Uterus (tissue), 3 donors: ENCODE measurements at regions not wholly inside any gene's neighbourhood (a gene's known extent, or its start where the extent isn't known, plus 50 kb on each side); places are given as distances from the start of the nearest gene placed in this dataset.

Experiments
- DNase-seq, 2 donors: peaks; one replicate each; pipeline ENCODE4 v3.0.0-alpha.2; 2019 to 2020
- H3K27ac ChIP-seq, 2 donors: fragments of 200-600 bp; sonication (generic); 1 replicate in 1 of 2; 2 replicates in 1 of 2; pipeline ENCODE4 v1.5.1; 2016 to 2018
- H3K27me3 ChIP-seq, 2 donors: fragments of 200-600 bp; sonication (generic); one replicate each; pipeline ENCODE4 v1.5.1; 2018 to 2019; ENCODE audit warnings: control low read depth in 1 of 2
- H3K36me3 ChIP-seq, 2 donors: fragments of 200-600 bp; sonication (generic); one replicate each; pipeline ENCODE4 v1.5.1; 2019; ENCODE audit warnings: control low read depth in 1 of 2
- H3K4me1 ChIP-seq, 2 donors: fragments of 200-600 bp; sonication (generic); one replicate each; pipeline ENCODE4 v1.5.1; 2018 to 2019; ENCODE audit warnings: control low read depth in 1 of 2
- H3K4me3 ChIP-seq, 2 donors: fragments of 200-600 bp; sonication (generic); 1 replicate in 1 of 2; 2 replicates in 1 of 2; pipeline ENCODE4 v1.5.1; 2018 to 2019; ENCODE audit warnings: mild to moderate bottlenecking in 1 of 2
- H3K9me3 ChIP-seq, 2 donors: fragments of 200-600 bp; sonication (generic); one replicate each; pipeline ENCODE4 v1.5.1; 2019; ENCODE audit warnings: control low read depth in 1 of 2
- CTCF ChIP-seq, 4 experiments: fragments of 200-600 bp in 2 of 4; fragments of 450-650 bp in 2 of 4; sonication (generic) in 2 of 4; IDR thresholded peaks; one replicate each; pipeline ENCODE4 v1.5.1; 2016 to 2019; ENCODE audit warnings: antibody characterized with exemption in 4 of 4, mild to moderate bottlenecking in 2 of 4, moderate library complexity in 1 of 4
- POLR2A ChIP-seq, 2 donors: fragments of 450-650 bp; IDR thresholded peaks; one replicate each; pipeline ENCODE4 v1.6.1; 2016; ENCODE audit warnings: antibody characterized with exemption in 2 of 2, mild to moderate bottlenecking in 1 of 2, moderate library complexity in 1 of 2
- intact Hi-C: fragments of 100-400 bp; cut with DNase I; formaldehyde crosslinking; loops from one replicate; pipeline ENCODE4 v1.15.1; 2023; ENCODE audit warnings: low total_unique reads
- donor health status: DM: yes; HTN: yes; CAD: no.

GRCh38 chr7:25297278-25297677 is 69.0 kb upstream of the NPVF start:
- no peaks in the 10 kb centered on the region for H3K36me3 ChIP-seq
- no peaks in the 10 kb centered on the region for H3K4me1 ChIP-seq
- H3K9me3 ChIP-seq, result no peaks in the 10 kb centered on the region
- H3K27ac ChIP-seq, result no peak overlapping the region
- intact Hi-C loops, result no loop called here
- no peaks in the 10 kb centered on the region for H3K27me3 ChIP-seq
- no peak for TF ChIP-seq POLR2A (IDR thresholded peaks at IDR 0.05)
- no peak for TF ChIP-seq CTCF (IDR thresholded peaks at IDR 0.05)
- H3K4me3 ChIP-seq, result no peak overlapping the region
- DNase-seq, result no peak

GRCh38 chr7:25303281-25304181 is 75.2 kb upstream of the NPVF start:
- Histone ChIP-seq H3K27me3 (no peaks in the 10 kb centered on the region), H3K36me3 (no peaks in the 10 kb centered on the region), H3K9me3 (no peaks in the 10 kb centered on the region), H3K27ac (no peak overlapping the region), H3K4me3 (no peak overlapping the region), H3K4me1 (no peaks in the 10 kb centered on the region)
- intact Hi-C loops, result no loop called here
- no peak for DNase-seq
- no peak for TF ChIP-seq CTCF (IDR thresholded peaks at IDR 0.05)
- no peak for TF ChIP-seq POLR2A (IDR thresholded peaks at IDR 0.05)

GRCh38 chr7:25304691-25305090 is 76.4 kb upstream of the NPVF start:
- TF ChIP-seq POLR2A (IDR thresholded peaks at IDR 0.05) (no peak), CTCF (IDR thresholded peaks at IDR 0.05) (no peak)
- intact Hi-C loops, result no loop called here
- Histone ChIP-seq H3K9me3 (no peaks in the 10 kb centered on the region), H3K4me3 (no peak overlapping the region), H3K27ac (no peak overlapping the region), H3K4me1 (no peaks in the 10 kb centered on the region), H3K27me3 (no peaks in the 10 kb centered on the region), H3K36me3 (no peaks in the 10 kb centered on the region)
- no peak for DNase-seq

GRCh38 chr7:25305831-25306230 is 77.5 kb upstream of the NPVF start:
- Histone ChIP-seq H3K27me3 (no peaks in the 10 kb centered on the region), H3K36me3 (no peaks in the 10 kb centered on the region), H3K4me1 (no peaks in the 10 kb centered on the region), H3K9me3 (no peaks in the 10 kb centered on the region), H3K27ac (no peak overlapping the region), H3K4me3 (no peak overlapping the region)
- DNase-seq, result no peak
- TF ChIP-seq CTCF (IDR thresholded peaks at IDR 0.05) (no peak), POLR2A (IDR thresholded peaks at IDR 0.05) (no peak)
- intact Hi-C loops, result no loop called here

- H3K36me3 ChIP-seq, result no peaks in the 10 kb centered on the region
- no peaks in the 10 kb centered on the region for H3K4me1 ChIP-seq
- no peak overlapping the region for H3K4me3 ChIP-seq
- intact Hi-C loops, result no loop called here
- H3K9me3 ChIP-seq, result no peaks in the 10 kb centered on the region
- no peaks in the 10 kb centered on the region for H3K27me3 ChIP-seq
- TF ChIP-seq POLR2A (IDR thresholded peaks at IDR 0.05) (no peak), CTCF (IDR thresholded peaks at IDR 0.05) (no peak)
- no peak for DNase-seq
- no peak overlapping the region for H3K27ac ChIP-seq
Measured at GRCh38 chr7:25307624-25308023, 79.3 kb upstream of the NPVF start.
